Brain microvascular endothelial cell (primary cell): ENCODE measurements at regions not wholly inside any gene's neighbourhood (a gene's known extent, or its start where the extent isn't known, plus 50 kb on each side); places are given as distances from the start of the nearest gene placed in this dataset.

Experiments used
- DNase-seq: peaks from one replicate; pipeline ENCODE4 v3.0.0-alpha.2; 2020
- H3K27ac ChIP-seq: fragments of 250-450 bp; sonication (Bioruptor Pico); 2 replicates; pipeline ENCODE4 v1.5.1; 2020; ENCODE audit warnings: mild to moderate bottlenecking, moderate library complexity
- H3K27me3 ChIP-seq: fragments of 250-450 bp; sonication (Bioruptor Pico); replicated peaks from 2 replicates; pipeline ENCODE4 v1.5.1; 2020; ENCODE audit warnings: mild to moderate bottlenecking
- H3K36me3 ChIP-seq: fragments of 250-450 bp; sonication (Bioruptor Pico); replicated peaks from 2 replicates; pipeline ENCODE4 v1.5.1; 2020; ENCODE audit warnings: mild to moderate bottlenecking
- H3K4me3 ChIP-seq: 2 replicates; pipeline ENCODE4 v1.5.1; 2011; ENCODE audit warnings: low read depth, mild to moderate bottlenecking, control low read depth, low read length, moderate library complexity
- CTCF ChIP-seq: IDR thresholded peaks from 2 replicates; pipeline ENCODE4 v1.5.1; 2011; ENCODE audit warnings: low read depth, mild to moderate bottlenecking, moderate library complexity, low read length, control low read depth, inconsistent platforms; ENCODE audit errors: missing control alignments
- in situ Hi-C: cut with HindIII; loops from 2 replicates; pipeline ENCODE4 v1.10.0; 2017; ENCODE audit warnings: low sequenced_read_pairs, low pct_ligation_motif_present

DNA sequence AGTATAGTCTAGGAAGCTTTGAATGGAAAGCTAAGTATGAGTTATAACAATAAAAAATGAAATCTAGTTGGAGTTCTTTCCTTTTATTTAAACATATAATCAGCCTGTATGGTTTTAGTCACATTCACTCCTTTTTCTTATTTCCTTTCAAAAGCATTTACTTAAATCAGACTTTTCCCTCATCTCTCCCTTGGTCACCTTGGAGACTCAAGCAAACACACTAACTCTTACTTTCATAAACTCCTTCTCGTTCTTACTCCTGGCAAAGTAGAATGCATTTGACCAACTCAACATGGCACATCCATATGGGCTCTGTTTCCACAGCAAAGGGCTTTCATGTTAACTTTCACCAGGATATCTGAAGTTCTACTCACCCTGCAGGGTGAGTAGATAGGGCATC lies 400.0 kb downstream of the LMO7 start:
- no peaks in the 10 kb centered on the region for H3K27me3 ChIP-seq
- H3K27ac ChIP-seq: no peak overlapping the region
- H3K36me3 ChIP-seq: no peaks in the 10 kb centered on the region
- no peak for DNase-seq
- TF ChIP-seq CTCF: no peak
- in situ Hi-C loops: no loop called here
- no peak overlapping the region for H3K4me3 ChIP-seq

DNA sequence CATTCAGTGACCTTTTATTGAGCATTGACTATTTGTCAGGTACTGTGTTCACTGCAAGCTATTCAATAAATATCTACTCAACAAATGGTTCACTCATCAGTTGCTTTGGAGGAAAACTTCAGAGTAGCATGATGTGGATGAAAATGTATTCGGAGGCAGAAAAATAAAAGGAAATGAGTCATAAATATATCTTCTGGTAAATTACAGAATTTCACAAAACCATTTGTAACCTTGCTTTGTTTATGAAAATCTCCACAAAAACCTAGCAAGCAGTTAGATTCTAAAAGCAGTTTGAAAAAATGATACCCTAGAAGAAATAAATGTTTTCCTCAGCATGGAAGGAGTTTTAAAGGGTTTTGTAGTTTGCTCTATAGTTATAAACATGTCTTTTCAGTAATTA lies 399.6 kb downstream of the LMO7 start:
- Histone ChIP-seq H3K36me3 (no peaks in the 10 kb centered on the region), H3K27ac (no peak overlapping the region), H3K4me3 (no peak overlapping the region), H3K27me3 (no peaks in the 10 kb centered on the region)
- peak; percentile 6 for DNase-seq
- in situ Hi-C loops: no loop called here
- TF ChIP-seq CTCF: no peak

GRCh38 chr13:76029706-76030105 lies 393.6 kb downstream of the LMO7 start:
- H3K27me3 ChIP-seq: no peaks in the 10 kb centered on the region
- H3K27ac ChIP-seq: no peak overlapping the region
- H3K4me3 ChIP-seq: no peak overlapping the region
- no peaks in the 10 kb centered on the region for H3K36me3 ChIP-seq
- TF ChIP-seq CTCF: no peak
- DNase-seq: no peak
- in situ Hi-C loops: no loop called here

DNA sequence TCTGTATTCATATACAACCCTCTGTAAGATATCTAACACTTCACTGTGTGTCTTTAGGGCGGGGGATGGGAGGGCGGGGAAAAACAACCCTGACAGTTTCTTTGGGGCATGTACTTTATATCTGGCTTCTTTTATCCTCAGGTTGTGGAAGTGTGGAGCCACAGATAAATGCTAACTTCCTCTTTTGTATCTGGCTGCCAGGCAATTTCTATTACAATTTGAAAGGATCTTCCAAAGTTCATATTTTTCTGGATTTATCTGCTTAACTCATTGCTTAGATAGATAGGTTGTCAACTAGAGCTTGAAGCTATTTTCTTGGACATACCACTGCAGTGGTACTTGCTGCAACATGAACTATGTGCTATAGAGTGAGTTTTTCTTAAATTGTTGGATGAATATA lies 393.0 kb downstream of the LMO7 start:
- no peak overlapping the region for H3K27ac ChIP-seq
- H3K36me3 ChIP-seq: no peaks in the 10 kb centered on the region
- TF ChIP-seq CTCF: no peak
- no peaks in the 10 kb centered on the region for H3K27me3 ChIP-seq
- in situ Hi-C loops: no loop called here
- H3K4me3 ChIP-seq: no peak overlapping the region
- no peak for DNase-seq

DNA sequence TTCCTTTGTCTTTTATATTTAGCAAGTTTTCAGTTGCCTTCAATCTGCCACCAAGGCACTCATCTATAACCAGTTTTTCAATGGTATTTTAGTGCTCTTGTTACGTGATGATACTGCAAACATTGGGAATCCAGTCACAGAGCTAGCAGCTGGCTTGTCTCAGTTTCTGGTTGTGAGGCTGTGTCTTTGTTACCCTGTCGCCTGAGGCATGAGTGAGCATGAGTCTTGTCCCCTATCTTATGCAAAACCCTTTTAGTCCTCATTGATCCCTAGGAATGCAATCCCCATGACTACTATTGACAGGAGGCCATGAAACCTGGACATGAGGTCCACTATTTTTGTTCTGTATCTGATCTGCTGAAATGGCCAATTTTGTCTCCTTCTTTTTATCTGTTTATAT lies 391.0 kb downstream of the LMO7 start:
- H3K4me3 ChIP-seq: no peak overlapping the region
- no peak for DNase-seq
- in situ Hi-C loops: no loop called here
- H3K27me3 ChIP-seq: no peaks in the 10 kb centered on the region
- TF ChIP-seq CTCF: no peak
- no peaks in the 10 kb centered on the region for H3K36me3 ChIP-seq
- no peak overlapping the region for H3K27ac ChIP-seq

GRCh38 chr13:76025392-76025791 lies 389.3 kb downstream of the LMO7 start:
- in situ Hi-C loops: no loop called here
- Histone ChIP-seq H3K4me3 (no peak overlapping the region), H3K36me3 (no peaks in the 10 kb centered on the region), H3K27me3 (no peaks in the 10 kb centered on the region), H3K27ac (no peak overlapping the region)
- TF ChIP-seq CTCF: no peak
- DNase-seq: no peak
